Stomach (tissue), 4 donors: ENCODE measurements at regions not wholly inside any gene's neighbourhood (a gene's known extent, or its start where the extent isn't known, plus 50 kb on each side); places are given as distances from the start of the nearest gene placed in this dataset.

Source experiments
- EP300 ChIP-seq: sonication (generic); formaldehyde crosslinking; IDR thresholded peaks from one replicate; pipeline ENCODE4 v1.6.1; 2017; ENCODE audit warnings: antibody characterized with exemption
- POLR2AphosphoS5 ChIP-seq, 3 donors: sonication (generic); formaldehyde crosslinking; IDR thresholded peaks; one replicate each; pipeline ENCODE4 v1.6.1; 2016; ENCODE audit warnings: antibody characterized with exemption in 3 of 3
- TF ChIP-seq, protein P1 (sequence below), 7 experiments: fragments of 450-650 bp in 4 of 7; fragments of 200-600 bp in 3 of 7; sonication (generic) in 3 of 7; IDR thresholded peaks; one replicate each; pipeline ENCODE4 v1.5.1; 2016 to 2019; ENCODE audit warnings: antibody characterized with exemption in 7 of 7, control low read depth in 2 of 7, mild to moderate bottlenecking in 1 of 7

DNA sequence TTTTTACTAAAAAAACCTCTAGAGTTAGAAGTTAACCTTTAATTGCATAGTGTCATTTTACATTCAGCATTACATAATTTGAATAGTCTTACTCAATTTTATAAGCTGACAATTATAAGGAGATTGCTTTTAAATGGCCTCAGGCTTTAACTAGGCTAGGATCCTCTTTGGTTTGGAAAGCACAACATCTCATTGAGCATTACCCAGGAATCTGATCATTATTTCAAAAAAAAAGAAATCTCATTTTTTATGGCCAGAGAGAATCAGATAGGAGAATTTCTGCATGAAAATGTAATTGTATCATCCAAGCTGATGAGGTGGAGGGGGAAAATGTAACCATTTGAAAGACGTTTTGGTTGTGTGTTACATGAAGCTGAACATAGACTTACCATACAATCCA is 324.9 kb upstream of the POT1 start:
- TF ChIP-seq POLR2AphosphoS5 (IDR thresholded peaks at IDR 0.05) (no peak), EP300 (no peak)
- TF ChIP-seq, protein P1, sequence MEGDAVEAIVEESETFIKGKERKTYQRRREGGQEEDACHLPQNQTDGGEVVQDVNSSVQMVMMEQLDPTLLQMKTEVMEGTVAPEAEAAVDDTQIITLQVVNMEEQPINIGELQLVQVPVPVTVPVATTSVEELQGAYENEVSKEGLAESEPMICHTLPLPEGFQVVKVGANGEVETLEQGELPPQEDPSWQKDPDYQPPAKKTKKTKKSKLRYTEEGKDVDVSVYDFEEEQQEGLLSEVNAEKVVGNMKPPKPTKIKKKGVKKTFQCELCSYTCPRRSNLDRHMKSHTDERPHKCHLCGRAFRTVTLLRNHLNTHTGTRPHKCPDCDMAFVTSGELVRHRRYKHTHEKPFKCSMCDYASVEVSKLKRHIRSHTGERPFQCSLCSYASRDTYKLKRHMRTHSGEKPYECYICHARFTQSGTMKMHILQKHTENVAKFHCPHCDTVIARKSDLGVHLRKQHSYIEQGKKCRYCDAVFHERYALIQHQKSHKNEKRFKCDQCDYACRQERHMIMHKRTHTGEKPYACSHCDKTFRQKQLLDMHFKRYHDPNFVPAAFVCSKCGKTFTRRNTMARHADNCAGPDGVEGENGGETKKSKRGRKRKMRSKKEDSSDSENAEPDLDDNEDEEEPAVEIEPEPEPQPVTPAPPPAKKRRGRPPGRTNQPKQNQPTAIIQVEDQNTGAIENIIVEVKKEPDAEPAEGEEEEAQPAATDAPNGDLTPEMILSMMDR (IDR thresholded peaks at IDR 0.05) = no peak
